GM19395 (cell line): ENCODE measurements at regions not wholly inside any gene's neighbourhood (a gene's known extent, or its start where the extent isn't known, plus 50 kb on each side); places are given as distances from the start of the nearest gene placed in this dataset.

Source experiments
- ATAC-seq: cut with Tn5 transposase; IDR thresholded peaks from one replicate; pipeline ENCODE4 v1.9.1; 2021; ENCODE audit warnings: mild to moderate bottlenecking, moderate library complexity; ENCODE audit not compliant: unreplicated experiment

- ATAC-seq, result no peak
Observed at GRCh38 chr1:222243902-222244301, 304.0 kb downstream of the HHIPL2 start.

GRCh38 chr1:222242492-222242891 is 305.4 kb downstream of the HHIPL2 start:
- ATAC-seq, result no peak

DNA sequence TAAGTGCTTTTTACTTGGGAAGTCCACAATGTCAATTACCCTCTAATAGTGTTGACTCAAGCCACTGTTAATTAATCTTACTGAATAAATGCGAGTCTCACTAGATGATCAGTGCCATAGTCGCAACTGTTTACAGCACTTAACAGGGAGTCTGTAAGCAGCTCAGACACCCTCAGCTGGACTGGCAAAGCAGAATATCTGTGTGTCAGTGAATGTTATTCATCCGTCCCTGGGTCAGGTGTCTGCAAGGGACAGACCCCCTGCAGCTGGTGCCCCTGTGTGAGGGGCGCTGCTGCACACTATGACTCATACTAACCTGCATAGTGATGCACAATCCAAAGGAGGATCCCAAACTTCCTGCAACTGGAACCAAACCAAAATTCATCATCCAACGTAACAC is 306.5 kb downstream of the HHIPL2 start:
- ATAC-seq, result no peak

- ATAC-seq, result no peak
Observed at GRCh38 chr1:222240536-222241181, 307.2 kb downstream of the HHIPL2 start.

DNA sequence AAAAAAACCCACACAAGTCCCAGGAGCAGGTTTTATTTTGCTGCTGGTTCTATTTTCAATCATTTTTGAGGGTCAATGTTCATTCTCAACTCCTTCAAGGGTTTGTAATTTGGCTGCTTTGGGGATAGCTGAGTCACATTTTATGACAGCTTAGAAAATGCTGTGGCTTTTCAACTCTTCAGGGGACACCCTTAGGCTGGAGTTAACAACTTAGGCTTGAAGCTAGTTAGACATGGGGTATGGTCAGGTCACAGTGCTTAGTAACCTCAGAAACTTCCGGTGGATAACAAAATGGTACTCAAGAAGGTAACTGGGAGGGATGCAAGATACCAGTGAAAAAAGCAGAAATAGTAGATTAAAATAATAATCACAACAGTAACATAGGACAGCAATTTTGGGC is 308.8 kb downstream of the HHIPL2 start:
- no peak for ATAC-seq

- ATAC-seq, result no peak
Observed at GRCh38 chr1:222234351-222234750, 313.6 kb downstream of the HHIPL2 start.

DNA sequence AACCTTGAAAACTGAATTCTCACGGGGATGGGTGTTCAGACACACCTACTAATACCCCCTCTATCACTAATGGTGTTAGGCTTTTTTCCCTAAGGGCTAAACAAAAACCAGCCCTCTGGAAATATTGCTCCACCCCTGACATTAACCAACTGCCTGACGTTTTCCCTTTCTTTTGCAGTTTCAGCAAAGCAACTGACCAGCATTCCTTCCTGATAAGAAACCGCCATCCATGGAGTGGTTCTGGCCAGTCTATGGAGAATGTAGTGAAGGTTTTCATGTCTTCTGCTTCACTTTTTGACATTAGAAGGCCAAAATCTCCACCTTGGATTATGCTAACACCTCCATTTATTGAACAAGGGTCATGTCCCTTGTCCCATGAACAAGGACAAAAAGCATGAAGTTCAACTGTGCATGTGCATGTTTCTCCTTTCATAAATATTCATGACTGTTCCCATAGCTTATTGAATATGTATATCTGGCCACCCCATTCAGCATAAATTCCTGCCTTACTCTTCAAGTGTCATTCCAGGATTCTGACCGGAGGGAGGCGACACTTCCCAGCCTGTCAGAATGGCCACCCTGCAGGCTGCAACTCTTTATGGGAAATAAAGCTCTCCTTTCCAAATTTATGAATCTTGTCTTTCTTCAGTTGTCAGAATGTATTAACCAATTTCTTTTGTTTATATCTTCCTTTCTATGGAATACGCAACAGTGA is 314.3 kb downstream of the HHIPL2 start:
- ATAC-seq, result no peak

- ATAC-seq, result no peak
Observed at GRCh38 chr1:222232842-222233241, 315.1 kb downstream of the HHIPL2 start.

GRCh38 chr1:222229672-222230312 is 318.1 kb downstream of the HHIPL2 start:
- ATAC-seq, result no peak

DNA sequence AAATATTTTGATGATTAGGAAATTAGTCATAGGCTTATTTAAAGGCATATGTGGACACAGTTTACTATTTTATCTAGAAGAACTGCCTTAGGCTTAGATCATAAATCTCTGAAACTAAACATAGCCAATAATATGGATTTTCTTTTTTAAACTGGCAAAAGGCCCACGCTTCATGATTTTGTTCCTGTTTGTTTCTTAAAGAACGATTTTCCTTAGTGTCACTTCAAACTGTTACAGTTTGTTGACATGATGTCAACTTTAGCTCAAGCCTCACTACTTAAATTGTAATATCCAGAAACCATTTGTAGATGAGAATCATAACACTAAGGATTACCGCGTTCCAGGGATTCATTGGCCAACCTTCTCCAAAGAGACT is 322.6 kb downstream of the HHIPL2 start:
- no peak for ATAC-seq

- ATAC-seq, result no peak
Observed at GRCh38 chr1:222224636-222225315, 323.1 kb downstream of the HHIPL2 start.

DNA sequence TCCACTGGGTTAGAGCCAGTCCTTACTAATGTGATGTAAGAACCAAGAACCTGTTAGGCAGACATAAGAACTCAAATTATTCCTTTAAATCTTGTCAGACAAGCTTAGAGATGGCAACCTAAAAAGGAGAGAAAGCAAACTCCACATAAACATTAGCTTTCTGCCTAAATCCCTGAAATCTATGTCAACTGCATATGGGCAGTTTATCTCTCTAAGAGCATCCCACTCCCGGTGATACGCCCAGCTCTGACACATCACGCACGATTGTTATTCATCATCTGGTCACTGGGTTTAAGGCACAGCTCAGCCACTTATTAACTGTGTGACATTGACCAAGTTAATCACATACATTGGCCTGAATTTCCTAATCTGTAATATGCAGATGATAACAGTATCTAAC is 323.7 kb downstream of the HHIPL2 start:
- ATAC-seq, result no peak

- ATAC-seq, result no peak
Observed at GRCh38 chr1:222223010-222223409, 324.9 kb downstream of the HHIPL2 start.

DNA sequence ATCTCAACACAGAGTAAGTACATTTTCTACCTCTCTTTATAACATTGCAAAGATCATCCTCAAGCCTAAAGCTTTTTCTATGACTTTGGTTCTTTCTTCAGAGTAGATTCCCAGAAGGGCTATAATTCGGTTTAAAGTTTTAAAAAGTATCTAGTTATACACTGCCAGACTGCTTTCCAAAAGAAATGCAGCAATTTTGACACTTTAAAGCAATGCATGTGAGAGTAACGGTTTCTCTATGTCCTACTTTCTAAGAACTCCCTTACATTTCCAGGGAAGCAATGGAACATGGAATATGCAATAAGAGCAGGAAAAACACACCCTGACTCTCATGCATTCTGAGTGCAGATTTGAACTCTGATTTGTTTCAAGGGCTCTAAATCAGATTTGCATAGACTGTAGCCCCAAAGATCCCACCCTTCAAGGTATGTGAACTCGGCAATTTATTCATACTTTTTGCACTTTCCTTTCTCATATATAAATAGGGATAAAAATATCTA is 331.6 kb downstream of the HHIPL2 start:
- ATAC-seq, result no peak

GRCh38 chr1:222210776-222211175 is 337.1 kb downstream of the HHIPL2 start:
- no peak for ATAC-seq

DNA sequence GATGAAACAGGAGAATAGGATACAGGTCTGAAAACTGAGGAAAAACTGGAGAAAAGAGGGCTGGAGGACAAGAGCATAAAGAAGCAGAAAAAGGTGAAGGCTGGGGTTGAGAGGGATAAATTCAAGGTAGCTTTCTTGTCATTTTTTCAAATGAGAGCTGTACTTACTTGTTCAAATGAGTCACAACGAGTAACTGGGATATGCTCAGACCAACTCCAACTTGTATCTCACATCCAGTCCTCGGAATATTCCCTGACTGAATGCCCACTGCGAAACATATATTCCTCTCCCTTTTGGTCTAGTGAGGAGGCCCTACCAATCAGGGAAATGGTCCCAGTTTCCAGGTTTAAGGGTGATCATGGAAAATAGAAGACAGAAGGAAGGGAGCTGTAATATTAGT is 343.4 kb downstream of the HHIPL2 start:
- ATAC-seq, result no peak

DNA sequence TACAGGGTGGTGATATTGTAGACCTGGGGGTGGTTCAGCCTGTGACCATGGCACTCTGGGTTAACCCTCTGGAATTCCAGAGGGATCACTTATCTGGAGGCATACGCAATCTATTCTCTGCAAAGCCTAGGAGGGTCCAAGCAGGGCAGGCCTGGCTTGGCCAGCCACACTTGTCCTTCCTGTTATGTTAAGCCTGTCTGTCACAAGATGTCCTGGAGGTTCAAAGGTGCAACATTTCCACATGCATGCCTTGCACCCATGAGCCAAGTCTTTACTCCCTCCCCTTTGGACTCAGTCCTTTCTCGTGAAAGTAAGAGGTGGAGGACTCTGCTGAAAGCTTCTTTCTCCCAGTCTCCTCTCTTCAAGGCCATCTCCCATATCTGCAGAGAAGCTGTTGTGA is 345.1 kb downstream of the HHIPL2 start:
- no peak for ATAC-seq

DNA sequence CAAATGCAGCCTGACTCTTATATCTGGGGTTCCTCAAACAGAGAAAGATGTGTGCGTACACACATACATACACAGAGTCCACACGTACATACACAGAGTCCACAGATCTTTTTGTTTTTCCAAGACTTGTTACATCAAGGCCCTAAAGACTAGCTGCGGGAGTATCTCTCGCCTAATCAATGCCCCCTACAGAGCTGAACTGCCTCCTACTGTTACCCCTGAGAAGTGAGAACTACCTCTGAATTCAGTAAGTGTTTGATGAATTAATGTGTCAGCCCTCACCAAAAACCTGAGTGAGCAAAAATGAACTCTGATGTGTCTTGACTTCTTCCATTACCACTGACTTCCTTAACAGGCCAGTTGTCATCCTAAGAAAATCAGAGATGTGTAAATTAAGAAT is 351.2 kb downstream of the HHIPL2 start:
- ATAC-seq, result no peak

DNA sequence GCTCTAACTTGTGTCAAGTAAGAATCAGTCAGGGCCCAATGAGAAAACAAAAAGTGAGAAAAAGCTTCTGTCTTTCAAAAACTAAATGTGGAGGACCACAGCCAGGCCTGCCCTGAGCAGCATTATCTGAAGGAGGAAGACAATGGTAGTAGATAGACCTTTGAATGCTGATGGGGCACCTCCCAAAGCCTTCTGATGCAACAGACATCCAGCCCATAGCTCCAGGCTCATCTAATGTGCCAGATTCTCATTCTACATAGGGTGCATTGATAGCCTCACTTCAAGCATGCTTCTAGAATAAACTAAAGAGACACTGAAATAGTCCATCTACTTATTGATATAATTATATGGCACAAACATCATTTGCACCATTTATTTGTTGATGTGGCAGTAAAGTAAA is 351.6 kb downstream of the HHIPL2 start:
- ATAC-seq, result no peak

GRCh38 chr1:222195857-222196256 is 352.0 kb downstream of the HHIPL2 start:
- no peak for ATAC-seq

DNA sequence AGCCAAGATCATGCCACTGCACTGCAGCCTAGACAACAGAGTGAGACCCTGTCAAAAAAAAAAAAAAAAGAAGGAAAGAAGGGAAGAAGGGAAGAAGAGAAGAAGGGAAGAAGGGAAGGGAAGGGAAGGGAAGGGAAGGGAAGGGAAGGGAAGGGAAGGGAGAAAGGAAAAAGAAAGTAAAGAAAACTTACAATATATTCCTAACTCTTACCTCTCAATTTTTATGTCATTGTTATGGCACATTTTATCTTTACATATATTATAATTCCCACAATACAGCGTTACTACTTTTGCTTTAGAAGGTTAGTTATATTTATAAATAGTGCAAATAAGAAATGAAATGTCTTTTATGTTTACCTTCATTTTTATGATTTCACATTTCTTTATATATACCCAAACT is 358.7 kb downstream of the HHIPL2 start:
- ATAC-seq, result no peak
